Stimulated activated CD4-positive, alpha-beta T cell treated with anti-CD3 and anti-CD28 coated beads, Interleukin-15, amount 100 ng/mL, for 48 hours (primary cell): ENCODE measurements at regions not wholly inside any gene's neighbourhood (a gene's known extent, or its start where the extent isn't known, plus 50 kb on each side); places are given as distances from the start of the nearest gene placed in this dataset.

Experiments used
- DNase-seq, 2 donors: peaks; one replicate each; pipeline ENCODE4 v3.0.0-alpha.2; 2020; ENCODE audit warnings: low read depth in 2 of 2

GRCh38 chr3:66803721-66804695 is 194.1 kb upstream of the KBTBD8 start:
- DNase-seq = no peak

- no peak for DNase-seq
These were observed 189.1 kb upstream of the KBTBD8 start for GRCh38 chr3:66808891-66809594.

GRCh38 chr3:66809595-66809958 is 188.5 kb upstream of the KBTBD8 start:
- DNase-seq = no peak

- no peak for DNase-seq
These were observed 186.0 kb upstream of the KBTBD8 start for GRCh38 chr3:66812136-66812535.

- no peak for DNase-seq
These were observed 185.4 kb upstream of the KBTBD8 start for GRCh38 chr3:66812741-66813140.

- no peak for DNase-seq
These were observed 181.9 kb upstream of the KBTBD8 start for GRCh38 chr3:66816090-66816761.

- DNase-seq = no peak
These were observed 180.1 kb upstream of the KBTBD8 start for GRCh38 chr3:66817951-66818557.

GRCh38 chr3:66819993-66820501 is 178.1 kb upstream of the KBTBD8 start:
- DNase-seq = no peak

- DNase-seq = peak; percentile 24 to 60
These were observed 175.7 kb upstream of the KBTBD8 start for GRCh38 chr3:66822186-66823008.

- DNase-seq = no peak
These were observed 175.1 kb upstream of the KBTBD8 start for GRCh38 chr3:66823009-66823397.

GRCh38 chr3:66823532-66823931 is 174.6 kb upstream of the KBTBD8 start:
- no peak for DNase-seq

GRCh38 chr3:66825375-66825774 is 172.7 kb upstream of the KBTBD8 start:
- no peak for DNase-seq

- DNase-seq = no peak
These were observed 170.4 kb upstream of the KBTBD8 start for GRCh38 chr3:66827726-66828125.

GRCh38 chr3:66828303-66828702 is 169.8 kb upstream of the KBTBD8 start:
- DNase-seq = no peak

GRCh38 chr3:66830301-66830700 is 167.8 kb upstream of the KBTBD8 start:
- no peak for DNase-seq

GRCh38 chr3:66831931-66832330 is 166.2 kb upstream of the KBTBD8 start:
- DNase-seq = no peak

GRCh38 chr3:66836363-66837152 is 161.5 kb upstream of the KBTBD8 start:
- DNase-seq = no peak

- no peak for DNase-seq
These were observed 159.4 kb upstream of the KBTBD8 start for GRCh38 chr3:66838704-66839103.

- no peak for DNase-seq
These were observed 158.6 kb upstream of the KBTBD8 start for GRCh38 chr3:66839508-66839907.
